GM19351 (cell line): ENCODE measurements at regions not wholly inside any gene's neighbourhood (a gene's known extent, or its start where the extent isn't known, plus 50 kb on each side); places are given as distances from the start of the nearest gene placed in this dataset.
"Not testable (repeated sequence)": the region's sequence is repeated elsewhere in the genome, so short reads cannot be mapped to it uniquely, and the experiment has no call there.

ENCODE experiments used
- ATAC-seq: cut with Tn5 transposase; IDR thresholded peaks from one replicate; pipeline ENCODE4 v1.9.1; 2021; ENCODE audit warnings: mild to moderate bottlenecking, moderate library complexity; ENCODE audit not compliant: unreplicated experiment

- ATAC-seq = no peak
Measured at GRCh38 chr12:131333621-131334440, 377.1 kb upstream of the SFSWAP start.

- no peak for ATAC-seq
Measured at GRCh38 chr12:131334835-131335234, 376.1 kb upstream of the SFSWAP start.

DNA sequence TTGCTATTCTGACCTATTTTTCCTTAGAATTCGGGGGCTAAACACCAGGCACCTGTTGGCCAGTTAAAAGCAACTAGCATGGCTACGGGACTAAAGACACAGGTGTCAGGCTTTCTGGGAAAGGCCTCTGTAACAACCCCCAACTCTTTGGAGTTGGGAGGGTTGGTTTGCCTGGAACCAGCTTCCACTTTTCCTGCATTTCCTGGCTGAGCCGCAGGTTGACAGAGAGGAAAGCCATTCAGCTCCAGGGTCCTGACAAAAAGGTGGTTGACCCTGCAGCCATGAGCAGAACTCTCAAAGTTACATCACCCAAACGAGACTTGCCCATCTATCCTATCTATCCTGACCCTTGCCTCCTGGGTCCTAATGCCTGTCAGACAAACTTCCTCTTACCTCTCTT lies 375.4 kb upstream of the SFSWAP start:
- ATAC-seq = no peak

GRCh38 chr12:131337861-131338260 lies 373.0 kb upstream of the SFSWAP start:
- ATAC-seq = not testable (repeated sequence)

DNA sequence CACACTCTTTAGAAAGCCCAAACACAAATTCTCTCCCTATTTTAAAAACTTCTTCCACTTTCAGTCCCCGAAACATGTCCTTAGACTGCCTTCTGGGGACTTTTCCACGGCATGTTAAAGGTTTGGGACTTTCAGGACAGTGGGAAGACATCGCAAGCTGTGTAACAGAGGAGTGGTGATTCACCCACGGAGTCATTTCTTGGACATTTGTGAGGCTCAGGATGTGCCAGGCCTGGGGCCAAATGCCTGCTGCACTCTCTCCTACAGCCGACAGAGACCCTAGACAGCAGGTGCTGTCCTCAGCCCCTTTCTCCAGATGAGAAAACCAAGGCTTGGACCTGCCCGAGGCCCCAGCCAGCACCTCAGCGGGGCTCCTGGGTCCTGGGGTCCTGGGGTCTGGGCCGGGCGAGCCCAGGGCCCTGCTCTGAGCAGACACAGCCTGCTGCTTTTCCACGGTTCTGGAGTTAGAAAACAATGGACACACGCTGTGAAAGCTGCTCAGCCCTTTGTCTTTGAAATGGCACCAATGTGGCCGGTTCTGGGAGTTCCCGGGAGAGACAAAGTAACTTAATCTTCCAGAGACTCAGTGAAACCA lies 370.2 kb upstream of the SFSWAP start:
- ATAC-seq = no peak

GRCh38 chr12:131341608-131342007 lies 369.3 kb upstream of the SFSWAP start:
- ATAC-seq = not testable (repeated sequence)

- ATAC-seq = not testable (repeated sequence)
Measured at GRCh38 chr12:131343436-131343835, 367.5 kb upstream of the SFSWAP start.

GRCh38 chr12:131344715-131345520 lies 366.0 kb upstream of the SFSWAP start:
- ATAC-seq = not testable (repeated sequence)

GRCh38 chr12:131345521-131346436 lies 365.1 kb upstream of the SFSWAP start:
- ATAC-seq = no peak

DNA sequence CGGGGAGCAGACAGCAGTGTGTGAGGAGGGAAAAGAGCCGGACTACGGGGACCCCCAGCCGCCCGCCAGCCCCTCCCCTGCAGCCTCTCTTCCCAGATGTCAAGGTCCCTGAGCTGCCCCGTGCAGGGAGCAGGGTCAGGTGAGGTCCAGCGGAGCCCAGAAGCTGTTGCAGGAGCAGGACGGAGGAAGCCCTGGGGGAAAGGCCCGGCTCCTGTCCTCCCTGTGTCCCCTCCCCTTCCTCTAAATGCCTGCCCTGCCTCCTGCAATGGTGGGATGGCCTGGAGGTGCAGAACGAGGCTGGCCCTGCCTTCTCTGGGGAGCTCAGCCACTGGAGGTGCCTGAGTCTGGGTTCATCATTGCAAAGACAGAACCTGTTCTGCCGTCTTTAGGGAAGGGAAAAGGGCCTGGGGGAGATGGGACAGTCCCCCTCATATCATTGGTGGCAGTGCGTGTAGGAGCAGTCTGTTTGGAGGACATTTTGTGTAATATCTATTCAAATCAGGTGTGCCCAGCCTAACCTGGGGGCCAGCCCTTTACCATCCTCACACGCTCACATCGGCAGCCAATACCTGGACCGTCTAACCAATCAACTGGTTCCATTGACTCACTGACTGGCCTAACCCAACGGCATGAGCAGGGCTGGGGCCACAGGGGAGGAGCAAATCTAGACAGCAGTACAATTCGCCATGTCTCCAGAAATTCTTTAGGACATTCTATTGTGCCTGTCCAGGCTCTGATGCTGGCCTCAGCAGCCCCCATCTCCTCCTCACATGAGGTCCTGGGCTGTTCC lies 364.1 kb upstream of the SFSWAP start:
- no peak for ATAC-seq

DNA sequence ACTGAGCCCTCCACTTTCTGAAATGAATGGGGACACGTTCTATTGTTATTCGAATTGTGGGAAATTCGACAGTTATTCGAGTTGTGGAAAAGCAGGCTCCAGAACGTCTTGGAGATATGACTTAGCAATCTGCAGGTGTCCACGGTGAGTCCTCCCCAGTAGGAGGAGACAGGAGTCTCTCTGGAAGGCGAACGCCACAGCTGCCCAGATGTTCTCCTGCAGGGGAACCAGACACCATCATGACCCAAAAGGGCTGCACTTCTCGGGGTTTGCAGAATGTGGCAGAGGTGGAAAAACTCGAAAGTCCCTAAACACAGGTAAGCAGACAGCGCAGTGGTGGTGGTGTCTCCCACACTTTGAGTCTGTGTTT lies 363.6 kb upstream of the SFSWAP start:
- ATAC-seq = no peak

DNA sequence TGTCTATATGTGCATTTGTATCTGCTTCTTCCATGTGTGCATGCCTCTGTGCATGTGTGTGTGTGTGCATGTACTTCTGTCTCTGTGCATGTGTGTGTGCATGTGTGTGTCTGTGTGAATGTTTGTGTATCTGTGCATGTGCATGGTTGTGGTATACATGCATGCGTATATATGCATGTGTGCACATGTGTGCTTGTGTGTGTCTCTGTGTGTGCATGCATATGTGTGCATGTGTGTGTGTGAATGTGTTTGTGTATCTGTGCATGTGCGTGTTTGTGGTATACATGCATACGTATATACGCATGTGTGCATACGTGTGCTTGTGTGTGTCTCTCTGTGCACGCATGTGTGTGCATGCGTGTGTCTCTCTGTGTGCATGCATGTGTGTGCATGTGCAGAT lies 363.2 kb upstream of the SFSWAP start:
- ATAC-seq = no peak

- ATAC-seq = no peak
Measured at GRCh38 chr12:131348231-131348630, 362.7 kb upstream of the SFSWAP start.

DNA sequence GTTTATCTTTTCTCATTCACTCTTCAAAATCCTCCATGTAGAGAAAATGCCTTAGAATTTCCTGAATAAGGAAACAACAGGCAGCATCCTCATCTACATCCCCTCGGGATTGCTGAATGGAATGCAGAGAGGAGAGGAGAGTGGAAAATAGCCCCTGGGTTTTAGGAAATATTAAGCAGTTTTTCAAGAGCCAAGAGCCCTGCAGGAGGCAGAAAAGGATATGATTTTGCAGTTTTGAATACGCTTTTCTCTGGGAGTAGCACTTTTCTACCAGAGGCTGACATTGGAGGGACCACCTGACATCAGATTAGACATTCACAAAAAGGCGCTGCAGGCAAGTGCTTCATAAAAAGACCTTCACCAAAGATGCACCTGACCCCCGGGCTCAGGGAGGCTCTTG lies 362.2 kb upstream of the SFSWAP start:
- no peak for ATAC-seq

DNA sequence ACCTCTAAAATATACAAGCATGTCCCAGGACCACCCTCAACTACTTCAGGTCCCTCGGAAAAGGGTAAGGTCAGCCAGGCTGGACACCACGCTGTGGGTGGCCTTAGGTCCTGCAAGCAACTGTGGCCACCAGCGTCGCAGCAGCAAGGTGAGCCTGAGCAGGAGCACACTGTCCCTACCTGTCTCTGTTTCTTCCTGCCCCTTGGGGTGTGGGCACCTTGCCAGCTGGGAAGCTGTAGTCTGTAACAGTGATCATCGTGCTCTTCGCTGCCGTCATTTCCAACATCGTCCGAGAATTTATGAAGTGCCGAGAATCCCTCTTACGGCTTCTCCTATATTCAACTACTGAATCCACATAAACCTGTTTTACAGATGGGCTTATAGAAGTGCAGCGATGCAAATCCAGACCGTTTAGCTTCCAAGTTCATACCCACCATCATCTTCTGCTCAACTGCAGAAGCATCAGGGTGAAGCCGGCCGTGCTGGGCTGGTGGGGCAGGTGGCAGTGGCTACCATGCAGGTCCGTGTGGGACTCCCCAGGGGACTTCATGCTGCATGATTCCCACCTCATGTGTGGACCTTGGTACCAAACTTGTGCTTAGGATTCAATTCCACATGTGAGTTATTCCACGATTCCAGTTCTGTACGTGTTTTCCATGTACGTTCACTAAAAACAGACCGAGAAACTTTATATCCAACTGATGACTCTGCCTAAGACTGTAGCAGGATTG lies 361.3 kb upstream of the SFSWAP start:
- ATAC-seq = no peak

DNA sequence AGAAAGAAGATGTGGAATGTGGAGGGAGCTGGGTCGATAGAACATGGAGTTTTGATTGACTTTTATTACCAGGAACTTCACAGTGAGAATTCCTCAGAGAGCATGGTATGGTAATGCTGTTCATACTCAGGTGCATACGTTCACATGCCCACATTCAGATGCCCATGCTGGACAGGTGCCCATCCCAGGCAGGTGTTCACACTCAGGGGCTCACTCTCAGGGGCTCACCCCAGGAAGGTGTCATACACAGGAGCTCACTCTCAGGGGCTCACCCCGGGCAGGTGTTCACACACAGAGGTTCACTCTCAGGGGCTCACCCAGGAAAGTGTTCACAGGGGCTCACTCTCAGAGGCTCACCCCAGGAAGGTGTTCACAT lies 360.0 kb upstream of the SFSWAP start:
- no peak for ATAC-seq

DNA sequence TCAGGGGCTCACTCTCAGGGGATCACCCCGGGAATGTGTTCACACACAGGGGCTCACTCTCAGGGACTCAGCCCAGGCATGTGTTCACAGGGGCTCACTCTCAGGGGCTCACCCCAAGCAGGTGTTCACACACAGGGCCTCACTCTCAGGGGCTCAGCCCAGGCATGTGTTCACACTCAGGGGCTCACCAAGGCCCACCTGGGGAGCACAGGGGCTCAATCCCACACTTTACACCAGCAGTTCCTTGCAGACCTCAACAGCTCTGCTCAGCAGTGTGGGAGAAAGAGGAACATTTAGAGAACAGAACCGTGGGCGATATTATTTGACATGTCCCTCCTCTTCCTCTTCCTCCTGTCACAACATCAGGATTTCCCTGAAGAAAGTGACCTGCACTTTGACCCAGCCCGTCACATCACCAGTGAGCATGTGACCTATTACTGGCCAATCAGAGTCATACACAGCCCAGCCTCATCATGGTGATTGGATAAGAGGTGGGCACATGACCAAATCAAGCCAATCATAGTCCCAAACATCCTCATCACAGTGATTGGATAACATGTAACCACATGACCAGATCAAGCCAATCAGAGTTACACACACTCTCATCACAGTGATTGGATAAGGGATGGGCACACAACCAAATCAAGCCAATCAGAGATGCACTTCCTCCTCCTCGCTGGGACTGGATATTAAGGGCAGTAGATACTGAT lies 359.4 kb upstream of the SFSWAP start:
- ATAC-seq = no peak

DNA sequence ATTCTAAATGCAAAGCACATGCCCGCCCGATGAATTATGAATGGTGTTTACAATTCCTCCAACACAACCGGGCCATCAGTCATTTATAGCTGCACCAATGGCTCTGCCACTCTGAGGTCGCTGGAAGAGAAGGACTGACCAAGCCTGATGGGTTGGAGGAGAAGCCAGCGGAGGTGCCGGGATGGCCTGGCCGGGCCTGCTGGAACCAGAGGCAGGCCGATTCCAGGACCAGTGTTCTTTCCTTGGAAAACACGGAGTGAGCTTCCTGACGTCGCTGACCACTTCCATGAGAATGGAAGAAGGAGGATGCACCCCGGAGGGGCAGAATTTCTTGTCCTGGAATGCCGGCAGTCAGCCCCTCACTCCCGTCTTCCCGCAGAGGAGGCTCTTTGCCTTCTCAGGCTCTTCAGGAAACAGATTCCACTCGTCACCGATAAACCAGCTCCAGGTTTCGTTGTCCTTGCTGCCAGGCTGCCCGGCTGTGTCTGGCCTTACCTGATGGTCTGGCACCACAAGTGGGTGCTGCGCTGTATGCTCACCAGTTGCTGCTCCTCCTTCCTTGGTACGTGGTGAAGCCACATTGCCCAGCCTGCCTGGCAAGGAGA lies 358.5 kb upstream of the SFSWAP start:
- no peak for ATAC-seq
